D721Med (cell line): ENCODE measurements at regions not wholly inside any gene's neighbourhood (a gene's known extent, or its start where the extent isn't known, plus 50 kb on each side); places are given as distances from the start of the nearest gene placed in this dataset.

Experiments
- DNase-seq: peaks from one replicate; pipeline ENCODE4 v3.0.0; 2011; ENCODE audit warnings: low spot score; ENCODE audit not compliant: insufficient read length
- FAIRE-seq: peaks from 2 replicates; lab custom pipeline; 2011; peaks lifted over from hg19 to GRCh38; lab: Jason Lieb, UNC
- CTCF ChIP-seq: IDR thresholded peaks from 2 replicates; pipeline ENCODE4 v1.5.1; 2012; ENCODE audit warnings: mild to moderate bottlenecking, control low read depth; ENCODE audit not compliant: insufficient read depth; ENCODE audit errors: missing control alignments

- no peak for FAIRE-seq
- TF ChIP-seq CTCF = no peak
- no peak for DNase-seq
These were observed 64.3 kb downstream of the TET3 start for GRCh38 chr2:74048843-74049519.

- DNase-seq (no peak), FAIRE-seq (no peak)
- TF ChIP-seq CTCF = no peak
These were observed 65.4 kb downstream of the TET3 start for GRCh38 chr2:74050151-74050550.

- FAIRE-seq (no peak), DNase-seq (no peak)
- TF ChIP-seq CTCF = no peak
These were observed 66.8 kb downstream of the TET3 start for GRCh38 chr2:74051504-74051903.

GRCh38 chr2:74052732-74053710, 68.3 kb downstream of the TET3 start:
- FAIRE-seq = no peak
- TF ChIP-seq CTCF = no peak
- DNase-seq = no peak

GRCh38 chr2:74053959-74054715, 69.4 kb downstream of the TET3 start:
- FAIRE-seq (no peak), DNase-seq (no peak)
- no peak for TF ChIP-seq CTCF

GRCh38 chr2:74059137-74059775, 74.5 kb downstream of the TET3 start:
- DNase-seq (no peak), FAIRE-seq (no peak)
- TF ChIP-seq CTCF = no peak
